ENCODE measurements at regions not wholly inside any gene's neighbourhood (a gene's known extent, or its start where the extent isn't known, plus 50 kb on each side); places are given as distances from the start of the nearest gene placed in this dataset.

- TF ChIP-seq CTCF (IDR thresholded peaks at IDR 0.05; ENCODE audit: poor library complexity, severe bottlenecking), result no peak
- TF ChIP-seq EP300 (conservative IDR thresholded peaks at IDR 0.05; ENCODE audit: poor library complexity, severe bottlenecking), result no peak
- no peak for TF ChIP-seq MXI1 (conservative IDR thresholded peaks at IDR 0.05; ENCODE audit: poor library complexity, severe bottlenecking)
- TF ChIP-seq POLR2AphosphoS5 (IDR thresholded peaks at IDR 0.05), result no peak
- TF ChIP-seq EZH2 (IDR thresholded peaks at IDR 0.05; ENCODE audit: borderline replicate concordance, insufficient read depth, low read length, poor library complexity, severe bottlenecking), result no peak
- no peak for TF ChIP-seq TAF1 (IDR thresholded peaks at IDR 0.05; ENCODE audit: low read depth)
- TF ChIP-seq REST (IDR thresholded peaks at IDR 0.05; ENCODE audit: borderline replicate concordance), result no peak
- TF ChIP-seq SMC3 (conservative IDR thresholded peaks at IDR 0.05; ENCODE audit: poor library complexity), result no peak
- no peak for TF ChIP-seq RAD21 (conservative IDR thresholded peaks at IDR 0.05)
These were observed 113.9 kb downstream of the PHLDA1 start for GRCh38 chr12:75917715-75918114.

All from neural cell (in vitro differentiated cells).